HL-60 (cell line): ENCODE measurements at regions not wholly inside any gene's neighbourhood (a gene's known extent, or its start where the extent isn't known, plus 50 kb on each side); places are given as distances from the start of the nearest gene placed in this dataset.

Experiments
- DNase-seq, 2 experiments: peaks; one replicate each; pipeline ENCODE4 v3.0.0-alpha.2; 2010 to 2020; ENCODE audit warnings: low read depth in 1 of 2, low spot score in 1 of 2
- H3K27ac ChIP-seq: fragments of 250-450 bp; sonication (Bioruptor Pico); replicated peaks from 2 replicates; pipeline ENCODE4 v1.5.1; 2020; ENCODE audit warnings: mild to moderate bottlenecking, moderate library complexity
- H3K27me3 ChIP-seq: fragments of 250-450 bp; sonication (Bioruptor Pico); 2 replicates; pipeline ENCODE4 v1.5.1; 2021; ENCODE audit warnings: mild to moderate bottlenecking, moderate library complexity; ENCODE audit not compliant: insufficient read depth, poor library complexity, severe bottlenecking
- H3K4me3 ChIP-seq: replicated peaks from 2 replicates; pipeline ENCODE4 v1.5.1; 2011; ENCODE audit warnings: mild to moderate bottlenecking, control low read depth, low read length; ENCODE audit not compliant: insufficient read depth
- GABPA ChIP-seq: IDR thresholded peaks from 2 replicates; pipeline ENCODE4 v1.6.1; 2012; ENCODE audit warnings: low read depth
- POLR2AphosphoS5 ChIP-seq: IDR thresholded peaks from 2 replicates; pipeline ENCODE4 v1.6.1; 2012; ENCODE audit warnings: low read depth
- SPI1 ChIP-seq: IDR thresholded peaks from 2 replicates; pipeline ENCODE4 v1.6.1; 2012; ENCODE audit warnings: low read depth, mild to moderate bottlenecking, borderline replicate concordance
- TF ChIP-seq, protein P1 (sequence below): IDR thresholded peaks from one replicate; pipeline ENCODE4 v1.5.1; 2011; ENCODE audit warnings: low read length, control low read depth, inconsistent platforms; ENCODE audit not compliant: insufficient read depth
- TF ChIP-seq, protein P2 (sequence below): IDR thresholded peaks from 2 replicates; pipeline ENCODE4 v1.6.1; 2012; ENCODE audit warnings: low read depth; ENCODE audit not compliant: insufficient replicate concordance

DNA sequence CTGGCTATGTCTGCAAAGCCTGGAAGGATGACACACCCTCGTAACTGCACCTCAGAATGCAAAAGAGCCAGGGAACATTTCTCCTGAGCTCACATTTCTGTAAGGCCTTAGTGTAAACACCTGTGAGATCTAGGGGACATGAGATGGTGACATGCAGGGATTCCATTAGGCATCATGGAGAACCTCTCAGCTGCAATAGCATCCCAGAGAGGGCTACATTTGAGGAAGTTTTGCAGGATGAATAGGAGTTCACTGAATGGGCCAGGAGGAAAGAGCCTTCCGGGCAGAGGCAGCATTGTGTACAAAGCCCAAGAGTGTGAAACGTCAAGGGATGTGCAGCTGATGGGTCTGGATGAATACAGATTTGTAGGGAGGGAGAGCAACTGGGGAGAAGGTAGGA is 223.0 kb upstream of the RPL38 start:
- TF ChIP-seq GABPA (no peak), SPI1 (no peak), POLR2AphosphoS5 (no peak)
- TF ChIP-seq, protein P1, sequence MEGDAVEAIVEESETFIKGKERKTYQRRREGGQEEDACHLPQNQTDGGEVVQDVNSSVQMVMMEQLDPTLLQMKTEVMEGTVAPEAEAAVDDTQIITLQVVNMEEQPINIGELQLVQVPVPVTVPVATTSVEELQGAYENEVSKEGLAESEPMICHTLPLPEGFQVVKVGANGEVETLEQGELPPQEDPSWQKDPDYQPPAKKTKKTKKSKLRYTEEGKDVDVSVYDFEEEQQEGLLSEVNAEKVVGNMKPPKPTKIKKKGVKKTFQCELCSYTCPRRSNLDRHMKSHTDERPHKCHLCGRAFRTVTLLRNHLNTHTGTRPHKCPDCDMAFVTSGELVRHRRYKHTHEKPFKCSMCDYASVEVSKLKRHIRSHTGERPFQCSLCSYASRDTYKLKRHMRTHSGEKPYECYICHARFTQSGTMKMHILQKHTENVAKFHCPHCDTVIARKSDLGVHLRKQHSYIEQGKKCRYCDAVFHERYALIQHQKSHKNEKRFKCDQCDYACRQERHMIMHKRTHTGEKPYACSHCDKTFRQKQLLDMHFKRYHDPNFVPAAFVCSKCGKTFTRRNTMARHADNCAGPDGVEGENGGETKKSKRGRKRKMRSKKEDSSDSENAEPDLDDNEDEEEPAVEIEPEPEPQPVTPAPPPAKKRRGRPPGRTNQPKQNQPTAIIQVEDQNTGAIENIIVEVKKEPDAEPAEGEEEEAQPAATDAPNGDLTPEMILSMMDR: no peak
- TF ChIP-seq, protein P2, sequence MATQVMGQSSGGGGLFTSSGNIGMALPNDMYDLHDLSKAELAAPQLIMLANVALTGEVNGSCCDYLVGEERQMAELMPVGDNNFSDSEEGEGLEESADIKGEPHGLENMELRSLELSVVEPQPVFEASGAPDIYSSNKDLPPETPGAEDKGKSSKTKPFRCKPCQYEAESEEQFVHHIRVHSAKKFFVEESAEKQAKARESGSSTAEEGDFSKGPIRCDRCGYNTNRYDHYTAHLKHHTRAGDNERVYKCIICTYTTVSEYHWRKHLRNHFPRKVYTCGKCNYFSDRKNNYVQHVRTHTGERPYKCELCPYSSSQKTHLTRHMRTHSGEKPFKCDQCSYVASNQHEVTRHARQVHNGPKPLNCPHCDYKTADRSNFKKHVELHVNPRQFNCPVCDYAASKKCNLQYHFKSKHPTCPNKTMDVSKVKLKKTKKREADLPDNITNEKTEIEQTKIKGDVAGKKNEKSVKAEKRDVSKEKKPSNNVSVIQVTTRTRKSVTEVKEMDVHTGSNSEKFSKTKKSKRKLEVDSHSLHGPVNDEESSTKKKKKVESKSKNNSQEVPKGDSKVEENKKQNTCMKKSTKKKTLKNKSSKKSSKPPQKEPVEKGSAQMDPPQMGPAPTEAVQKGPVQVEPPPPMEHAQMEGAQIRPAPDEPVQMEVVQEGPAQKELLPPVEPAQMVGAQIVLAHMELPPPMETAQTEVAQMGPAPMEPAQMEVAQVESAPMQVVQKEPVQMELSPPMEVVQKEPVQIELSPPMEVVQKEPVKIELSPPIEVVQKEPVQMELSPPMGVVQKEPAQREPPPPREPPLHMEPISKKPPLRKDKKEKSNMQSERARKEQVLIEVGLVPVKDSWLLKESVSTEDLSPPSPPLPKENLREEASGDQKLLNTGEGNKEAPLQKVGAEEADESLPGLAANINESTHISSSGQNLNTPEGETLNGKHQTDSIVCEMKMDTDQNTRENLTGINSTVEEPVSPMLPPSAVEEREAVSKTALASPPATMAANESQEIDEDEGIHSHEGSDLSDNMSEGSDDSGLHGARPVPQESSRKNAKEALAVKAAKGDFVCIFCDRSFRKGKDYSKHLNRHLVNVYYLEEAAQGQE: no peak
- no peak overlapping the region for H3K4me3 ChIP-seq
- H3K27me3 ChIP-seq: no peaks in the 10 kb centered on the region
- no peak for DNase-seq
- no peak overlapping the region for H3K27ac ChIP-seq

DNA sequence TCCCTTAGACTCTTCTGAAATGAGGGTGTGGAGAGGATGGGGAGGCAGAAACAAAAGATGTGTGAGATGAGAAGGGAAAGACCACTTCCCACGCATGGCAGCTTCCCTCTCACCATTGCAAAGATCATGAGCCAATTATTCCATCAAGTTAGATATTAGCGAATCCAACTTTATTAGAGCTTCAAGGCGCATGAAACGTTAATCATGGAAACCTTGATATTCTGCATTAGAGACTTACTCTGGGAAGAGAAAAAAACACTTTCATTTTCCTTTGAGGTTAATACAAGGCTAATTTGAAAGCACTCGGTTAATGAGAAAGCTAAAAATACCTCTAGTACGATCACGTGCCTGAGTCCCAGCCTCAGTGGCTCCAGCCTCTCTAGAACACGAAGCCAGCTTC is 220.6 kb upstream of the RPL38 start:
- H3K4me3 ChIP-seq: no peak overlapping the region
- DNase-seq: no peak
- TF ChIP-seq, protein P2: no peak
- no peak for TF ChIP-seq POLR2AphosphoS5
- no peak for TF ChIP-seq SPI1
- TF ChIP-seq, protein P1: no peak
- no peak for TF ChIP-seq GABPA
- H3K27ac ChIP-seq: no peak overlapping the region
- H3K27me3 ChIP-seq: no peaks in the 10 kb centered on the region

DNA sequence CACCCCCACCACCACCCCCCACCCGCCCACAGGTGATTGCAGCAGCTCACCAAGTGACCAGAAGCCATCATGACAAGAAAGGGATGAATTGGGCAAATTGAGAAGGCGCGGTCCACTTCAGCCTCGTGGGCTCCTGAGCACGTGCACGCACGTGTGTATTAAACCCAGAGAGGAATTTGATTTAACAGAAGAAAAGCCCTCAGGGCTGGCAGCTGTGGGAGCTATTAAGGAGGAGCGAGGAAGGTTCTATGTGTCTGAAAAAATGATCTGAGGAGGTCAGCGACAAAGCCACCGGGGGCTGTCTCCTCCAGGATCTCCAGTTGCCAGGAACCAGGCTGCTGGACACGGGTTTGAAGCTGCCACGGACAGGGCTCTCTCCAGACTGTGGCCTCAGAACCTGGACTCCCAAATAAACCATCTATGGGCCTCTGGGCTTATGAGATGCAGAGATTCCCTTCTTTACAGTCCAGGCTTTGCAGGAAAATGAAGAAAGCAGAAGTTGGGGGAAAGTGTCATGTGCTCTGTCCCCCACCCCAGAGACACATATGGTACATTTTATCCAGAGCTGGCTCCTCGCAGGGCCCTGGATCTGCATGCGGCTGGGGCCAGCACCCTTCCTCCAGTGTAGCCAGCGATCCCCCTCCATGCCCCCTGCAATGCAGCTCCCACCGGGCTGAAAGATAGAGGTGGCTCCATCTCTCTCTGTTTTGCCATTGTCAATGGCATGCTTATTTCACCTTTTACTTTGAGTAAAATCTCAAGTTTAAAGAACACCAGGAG is 219.7 kb upstream of the RPL38 start:
- DNase-seq: no peak
- TF ChIP-seq, protein P2: no peak
- no peak for TF ChIP-seq SPI1
- TF ChIP-seq, protein P1: no peak
- TF ChIP-seq GABPA: no peak
- TF ChIP-seq POLR2AphosphoS5: no peak
- Histone ChIP-seq H3K27ac (no peak overlapping the region), H3K4me3 (no peak overlapping the region), H3K27me3 (no peaks in the 10 kb centered on the region)
